SK-N-SH treated with all-trans-retinoic acid at 6 μM for 48 hours (cell line): ENCODE measurements at regions not wholly inside any gene's neighbourhood (a gene's known extent, or its start where the extent isn't known, plus 50 kb on each side); places are given as distances from the start of the nearest gene placed in this dataset.

Experiments used
- ATAC-seq: fragments of 200-7000 bp; cut with Tn5 transposase; 3 replicates; pipeline ENCODE4 v1.9.1; 2020; ENCODE audit warnings: mild to moderate bottlenecking, moderate library complexity
- BACH2 ChIP-seq: fragments of 250-450 bp; sonication (Bioruptor Pico); IDR thresholded peaks from 2 replicates; pipeline ENCODE4 v1.9.0; 2021; ENCODE audit warnings: mild to moderate bottlenecking, borderline replicate concordance
- CREB5 ChIP-seq: fragments of 250-450 bp; sonication (Bioruptor Pico); IDR thresholded peaks from 2 replicates; pipeline ENCODE4 v1.5.1; 2020; ENCODE audit warnings: low read depth, mild to moderate bottlenecking, moderate library complexity
- CSDC2 ChIP-seq: fragments of 250-450 bp; sonication (Bioruptor Pico); IDR thresholded peaks from 2 replicates; pipeline ENCODE4 v1.5.0; 2020; ENCODE audit warnings: mild to moderate bottlenecking, moderate library complexity
- CSRNP3 ChIP-seq: fragments of 250-450 bp; sonication (Bioruptor Pico); IDR thresholded peaks from 2 replicates; pipeline ENCODE4 v1.5.1; 2021; ENCODE audit warnings: mild to moderate bottlenecking, moderate library complexity
- ESRRG ChIP-seq: fragments of 250-450 bp; sonication (Bioruptor Pico); IDR thresholded peaks from 2 replicates; pipeline ENCODE4 v1.6.1; 2021; ENCODE audit warnings: mild to moderate bottlenecking
- GLIS3 ChIP-seq: fragments of 250-450 bp; sonication (Bioruptor Pico); IDR thresholded peaks from 2 replicates; pipeline ENCODE4 v1.5.0; 2020; ENCODE audit warnings: mild to moderate bottlenecking, moderate library complexity
- OSR1 ChIP-seq: fragments of 250-450 bp; sonication (Bioruptor Pico); IDR thresholded peaks from 2 replicates; pipeline ENCODE4 v1.8.0; 2022; ENCODE audit warnings: moderate library complexity, mild to moderate bottlenecking, inconsistent platforms
- PATZ1 ChIP-seq: fragments of 250-450 bp; sonication (Bioruptor Pico); IDR thresholded peaks from 2 replicates; pipeline ENCODE4 v1.8.0; 2020; ENCODE audit warnings: mild to moderate bottlenecking, moderate library complexity, borderline replicate concordance
- POU6F1 ChIP-seq: fragments of 250-450 bp; sonication (Bioruptor Pico); IDR thresholded peaks from 2 replicates; pipeline ENCODE4 v1.8.0; 2021; ENCODE audit warnings: low read depth, mild to moderate bottlenecking, moderate library complexity, borderline replicate concordance
- RARB ChIP-seq: fragments of 250-450 bp; sonication (Bioruptor Pico); IDR thresholded peaks from 2 replicates; pipeline ENCODE4 v1.8.0; 2021; ENCODE audit warnings: mild to moderate bottlenecking, moderate library complexity
- SNAI2 ChIP-seq: fragments of 250-450 bp; sonication (Bioruptor Pico); IDR thresholded peaks from 2 replicates; pipeline ENCODE4 v1.5.0; 2020; ENCODE audit warnings: mild to moderate bottlenecking, moderate library complexity
- TCF4 ChIP-seq: fragments of 250-450 bp; sonication (Bioruptor Pico); IDR thresholded peaks from 2 replicates; pipeline ENCODE4 v1.8.0; 2021; ENCODE audit warnings: mild to moderate bottlenecking, moderate library complexity, borderline replicate concordance
- TOX ChIP-seq: fragments of 250-450 bp; sonication (Bioruptor Pico); IDR thresholded peaks from 2 replicates; pipeline ENCODE4 v1.8.0; 2021; ENCODE audit warnings: mild to moderate bottlenecking, moderate library complexity, borderline replicate concordance
- TSHZ2 ChIP-seq: fragments of 250-450 bp; sonication (Bioruptor Pico); IDR thresholded peaks from 2 replicates; pipeline ENCODE4 v1.5.0; 2020; ENCODE audit warnings: mild to moderate bottlenecking, moderate library complexity
- ZFP3 ChIP-seq: fragments of 250-450 bp; sonication (Bioruptor Pico); IDR thresholded peaks from 2 replicates; pipeline ENCODE4 v1.5.0; 2020; ENCODE audit warnings: mild to moderate bottlenecking, moderate library complexity
- ZFP30 ChIP-seq: fragments of 450-650 bp; formaldehyde crosslinking; IDR thresholded peaks from 2 replicates; pipeline ENCODE4 v1.5.0; 2022; ENCODE audit warnings: mild to moderate bottlenecking, moderate library complexity
- ZNF70 ChIP-seq: fragments of 450-650 bp; formaldehyde crosslinking; IDR thresholded peaks from 2 replicates; pipeline ENCODE4 v1.5.0; 2020; ENCODE audit warnings: mild to moderate bottlenecking, moderate library complexity

- ATAC-seq, result no peak
- TF ChIP-seq CSRNP3 (no peak), TOX (CRISPR knock-in tag) (no peak), ZFP3 (no peak), ESRRG (CRISPR knock-in tag) (no peak), SNAI2 (CRISPR knock-in tag) (no peak), OSR1 (CRISPR knock-in tag) (no peak), BACH2 (no peak), TSHZ2 (no peak), POU6F1 (CRISPR knock-in tag) (no peak), CSDC2 (no peak)
Observed at GRCh38 chr4:163631288-163631687, 136.8 kb downstream of the TMA16 start.

GRCh38 chr4:163638909-163639308, 144.4 kb downstream of the TMA16 start:
- no peak for ATAC-seq
- TF ChIP-seq TCF4 (CRISPR knock-in tag) (no peak), GLIS3 (CRISPR knock-in tag) (no peak), SNAI2 (CRISPR knock-in tag) (no peak), TSHZ2 (no peak), ESRRG (CRISPR knock-in tag) (no peak), ZFP3 (no peak), CSRNP3 (no peak), CSDC2 (no peak), CREB5 (CRISPR knock-in tag) (no peak), PATZ1 (CRISPR knock-in tag) (no peak), ZNF70 (no peak), OSR1 (CRISPR knock-in tag) (no peak)

- ATAC-seq, result no peak
- TF ChIP-seq TSHZ2, result no peak
- no peak for TF ChIP-seq CREB5 (CRISPR knock-in tag)
- TF ChIP-seq RARB (CRISPR knock-in tag), result no peak
- no peak for TF ChIP-seq ZFP30 (CRISPR knock-in tag)
Observed at GRCh38 chr4:163649557-163650091, 155.1 kb downstream of the TMA16 start.
